ENCODE measurements at regions not wholly inside any gene's neighbourhood (a gene's known extent, or its start where the extent isn't known, plus 50 kb on each side); places are given as distances from the start of the nearest gene placed in this dataset.

GRCh38 chr1:14531519-14531918 is 67.0 kb upstream of the KAZN start:
- no peak overlapping the region for H3K4me3 ChIP-seq (replicated peaks; ENCODE audit: insufficient read depth, low read length)
- TF ChIP-seq POLR2AphosphoS5 (IDR thresholded peaks at IDR 0.05; ENCODE audit: low read depth) (no peak), REST (IDR thresholded peaks at IDR 0.05; ENCODE audit: insufficient replicate concordance, low read depth) (no peak), SPI1 (IDR thresholded peaks at IDR 0.05; ENCODE audit: borderline replicate concordance, low read depth) (no peak), CTCF (IDR thresholded peaks at IDR 0.05; ENCODE audit: insufficient read depth, low read length) (no peak), GABPA (IDR thresholded peaks at IDR 0.05; ENCODE audit: low read depth) (no peak)

GRCh38 chr1:14535619-14536355 is 62.7 kb upstream of the KAZN start:
- H3K27me3 ChIP-seq (ENCODE audit: insufficient read depth, poor library complexity, severe bottlenecking): no peaks in the 10 kb centered on the region
- H3K27ac ChIP-seq (replicated peaks): no peak overlapping the region
- no peak for DNase-seq (ENCODE audit: low read depth in 1 of 2, low spot score in 1 of 2)

More at GRCh38 chr1:14531519-14531918, 67.0 kb upstream of the KAZN start:
- DNase-seq (ENCODE audit: low read depth in 1 of 2, low spot score in 1 of 2): no peak
- Histone ChIP-seq H3K27me3 (ENCODE audit: insufficient read depth, poor library complexity, severe bottlenecking) (no peaks in the 10 kb centered on the region), H3K27ac (replicated peaks) (no peak overlapping the region)

More at GRCh38 chr1:14535619-14536355, 62.7 kb upstream of the KAZN start:
- no peak overlapping the region for H3K4me3 ChIP-seq (replicated peaks; ENCODE audit: insufficient read depth, low read length)
- no peak for TF ChIP-seq REST (IDR thresholded peaks at IDR 0.05; ENCODE audit: insufficient replicate concordance, low read depth)
- TF ChIP-seq CTCF (IDR thresholded peaks at IDR 0.05; ENCODE audit: insufficient read depth, low read length): no peak
- no peak for TF ChIP-seq POLR2AphosphoS5 (IDR thresholded peaks at IDR 0.05; ENCODE audit: low read depth)
- TF ChIP-seq GABPA (IDR thresholded peaks at IDR 0.05; ENCODE audit: low read depth): no peak
- no peak for TF ChIP-seq SPI1 (IDR thresholded peaks at IDR 0.05; ENCODE audit: borderline replicate concordance, low read depth)
